Activated CD4-positive, alpha-beta T cell treated with anti-CD3 and anti-CD28 coated beads, Interleukin-2, amount 50 U/mL, for 4 hours (primary cell): ENCODE measurements at regions not wholly inside any gene's neighbourhood (a gene's known extent, or its start where the extent isn't known, plus 50 kb on each side); places are given as distances from the start of the nearest gene placed in this dataset.
A peak's percentile ranks its signal among the peaks of the same experiment; 100 is the strongest.
"Not testable (repeated sequence)": the region's sequence is repeated elsewhere in the genome, so short reads cannot be mapped to it uniquely, and the experiment has no call there.

ENCODE experiments used
- DNase-seq, 2 experiments: peaks; one replicate each; pipeline ENCODE4 v3.0.0-alpha.2; 2020

DNA sequence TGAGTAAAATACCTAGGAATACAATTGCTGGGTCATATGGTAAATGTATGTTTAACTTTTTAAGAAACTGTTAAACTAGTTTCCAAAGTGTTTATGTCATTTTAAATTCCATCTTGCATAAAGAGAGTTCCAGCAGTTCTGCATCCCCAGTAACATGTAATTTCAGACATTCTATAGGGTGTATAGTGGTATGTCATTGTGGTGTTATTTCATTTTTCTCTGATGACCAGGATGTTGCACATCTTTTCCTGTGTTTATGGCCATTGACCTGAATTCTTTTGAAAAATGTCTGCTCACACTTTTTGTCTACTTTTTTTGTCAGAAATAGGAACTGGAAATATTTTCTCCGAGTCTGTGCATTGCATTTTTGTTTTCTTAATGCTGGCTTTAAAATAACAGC, 128.9 kb downstream of the TMEM200A start:
- no peak for DNase-seq

DNA sequence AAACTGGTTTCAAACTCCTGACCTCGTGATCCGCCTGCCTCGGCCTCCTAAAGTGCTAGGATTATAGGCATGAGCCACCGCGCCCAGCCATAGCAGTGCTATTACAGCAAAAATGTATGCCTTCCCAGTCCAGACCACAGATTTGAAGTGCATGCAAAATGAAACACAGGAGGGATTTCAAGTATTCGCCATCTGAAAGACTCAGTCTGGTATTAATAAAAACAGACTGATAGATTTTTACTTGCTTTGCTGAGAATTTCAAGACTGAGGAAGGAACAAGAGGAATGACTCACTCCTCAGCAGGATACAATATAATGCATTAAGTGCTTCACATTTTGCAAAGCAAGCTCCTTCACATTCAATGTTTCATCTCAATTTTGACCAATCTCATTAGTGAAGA, 134.9 kb downstream of the TMEM200A start:
- no peak for DNase-seq

DNA sequence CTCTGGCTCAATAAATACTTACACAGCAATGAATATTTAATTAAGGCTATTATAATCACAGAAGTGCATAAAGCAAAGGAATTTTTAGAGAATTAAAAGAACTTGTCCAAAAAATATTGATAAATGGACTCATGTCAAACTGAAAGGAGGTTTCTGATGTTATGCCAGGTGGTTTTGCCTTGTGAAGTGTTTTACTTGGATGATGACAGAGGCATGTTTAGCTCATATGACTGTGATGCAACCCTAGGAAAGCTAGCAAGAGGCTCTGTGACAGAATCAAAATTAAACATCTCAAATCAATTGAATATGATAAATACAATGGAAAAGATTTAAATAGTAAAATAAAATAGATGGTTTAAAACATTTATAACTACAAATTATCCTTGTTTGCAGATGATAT, 137.3 kb downstream of the TMEM200A start:
- no peak for DNase-seq

DNA sequence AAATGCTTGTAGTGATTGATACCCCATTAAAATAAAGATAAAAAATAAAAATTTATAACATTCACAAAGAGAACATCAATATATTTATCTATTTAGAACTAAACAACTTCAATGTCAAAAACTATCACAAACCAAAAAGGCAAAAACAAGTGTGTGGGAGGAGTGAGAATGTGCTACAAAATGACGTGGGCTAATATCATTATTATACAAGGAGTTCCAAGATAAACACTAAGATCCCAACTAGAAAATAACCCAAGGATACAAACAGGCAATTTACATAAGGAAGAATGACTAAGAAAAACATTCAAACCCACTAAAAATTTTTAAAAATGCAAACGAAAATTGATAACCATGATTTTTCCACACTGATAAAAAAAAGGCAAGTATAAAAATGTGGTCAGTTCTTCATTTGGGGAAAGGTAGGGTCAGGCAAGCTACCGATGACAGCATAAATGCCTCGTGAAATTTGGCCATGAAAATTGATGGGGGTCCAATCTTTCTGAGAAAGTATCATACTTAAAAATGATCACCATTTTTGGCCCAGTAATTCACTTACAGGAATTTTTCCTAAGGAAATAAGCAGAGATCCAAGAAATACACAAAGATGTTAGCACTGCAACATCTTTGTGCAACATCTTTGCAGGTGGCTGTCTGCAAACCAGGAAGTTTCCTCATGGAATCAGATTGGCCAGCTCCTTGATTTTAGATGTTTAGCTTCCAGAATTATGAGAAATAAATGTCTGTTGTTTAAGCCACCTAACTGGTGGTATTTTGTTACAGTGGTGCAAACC, 140.2 kb downstream of the TMEM200A start:
- DNase-seq = no peak

DNA sequence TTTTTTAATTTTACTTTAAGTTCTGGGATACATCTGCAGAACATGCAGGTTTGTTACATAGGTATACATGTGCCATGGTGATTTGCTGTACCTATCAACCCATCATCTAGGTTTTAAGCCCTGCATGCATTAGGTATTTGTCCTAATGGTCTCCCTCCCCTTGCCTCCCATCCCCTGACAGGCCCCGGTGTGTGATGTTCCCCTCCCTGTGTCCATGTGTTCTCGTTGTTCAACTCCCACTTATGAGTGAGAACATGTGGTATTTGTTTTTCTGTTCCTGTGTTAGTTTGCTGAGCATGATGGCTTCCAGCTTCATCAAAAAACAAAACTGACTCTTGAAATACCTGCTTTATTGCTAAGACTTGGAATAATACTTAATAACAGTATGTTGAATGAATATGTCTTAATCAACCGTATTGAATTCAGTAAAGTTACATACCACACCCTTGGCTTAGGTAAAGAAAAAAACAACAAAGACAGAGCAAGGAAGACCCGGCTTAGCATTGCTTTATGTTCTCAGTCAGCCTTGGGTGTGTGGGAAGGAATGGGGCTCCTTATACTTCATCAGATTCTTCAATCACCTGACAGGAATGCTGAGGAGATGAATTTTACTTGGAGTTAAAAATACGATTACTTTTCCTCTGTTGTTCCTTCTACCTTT, 141.3 kb downstream of the TMEM200A start:
- not testable (repeated sequence) for DNase-seq

DNA sequence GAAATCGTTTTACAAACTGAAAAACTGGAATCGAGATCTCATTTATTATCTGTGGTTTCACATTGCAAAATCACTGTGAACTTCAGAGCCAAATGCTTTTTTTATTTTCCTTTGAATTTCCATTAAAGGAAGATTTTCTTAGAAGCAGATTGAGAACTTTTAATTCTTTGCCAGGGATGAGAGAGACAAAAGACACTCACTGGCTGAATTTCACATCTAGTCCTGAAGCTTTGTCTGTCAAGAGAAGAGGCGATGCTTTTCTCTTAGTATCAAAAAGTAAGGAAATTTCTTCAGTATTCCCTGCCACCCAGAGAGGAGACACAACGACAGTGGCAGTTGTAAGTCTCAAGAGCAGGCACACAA, 141.8 kb downstream of the TMEM200A start:
- no peak for DNase-seq

DNA sequence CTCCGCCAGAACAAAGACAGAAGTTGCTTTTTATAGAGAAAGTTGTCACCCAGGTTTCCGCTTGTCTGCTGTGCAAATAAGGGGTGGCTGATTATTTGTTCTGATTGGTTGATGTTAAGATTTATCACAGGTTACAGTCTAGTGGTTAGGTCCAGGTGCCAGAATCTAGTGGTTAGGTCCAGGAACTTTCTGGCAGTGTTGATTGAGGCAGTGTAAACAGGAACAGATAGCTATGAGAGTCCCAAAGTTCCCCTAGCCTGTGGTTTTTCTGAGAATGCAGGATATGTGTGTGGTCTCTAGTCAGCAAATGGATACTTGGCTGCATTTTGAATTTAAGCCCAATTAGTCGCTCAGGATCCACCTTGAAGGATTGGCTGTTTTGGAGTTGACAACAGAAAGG, 148.0 kb downstream of the TMEM200A start:
- DNase-seq = peak; percentile 15 to 20

DNA sequence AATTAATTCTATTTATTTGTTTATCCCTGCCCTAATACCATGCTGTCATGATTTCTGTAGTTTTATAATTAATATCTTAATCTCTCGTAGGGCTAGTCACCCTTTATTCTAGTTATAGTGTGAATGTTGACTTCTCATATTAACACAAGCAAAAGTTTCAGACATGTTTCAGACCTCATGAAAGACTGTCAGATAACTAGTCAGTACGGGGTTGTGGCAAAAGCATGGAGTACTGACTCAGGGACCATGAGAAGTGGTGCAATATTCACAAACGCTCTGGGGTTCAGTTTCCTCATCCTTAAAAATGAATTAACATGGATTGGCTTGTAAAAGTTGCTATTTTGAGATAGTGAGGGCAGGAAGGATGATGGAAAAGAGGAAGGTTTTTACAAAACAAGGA, 148.9 kb downstream of the TMEM200A start:
- no peak for DNase-seq

DNA sequence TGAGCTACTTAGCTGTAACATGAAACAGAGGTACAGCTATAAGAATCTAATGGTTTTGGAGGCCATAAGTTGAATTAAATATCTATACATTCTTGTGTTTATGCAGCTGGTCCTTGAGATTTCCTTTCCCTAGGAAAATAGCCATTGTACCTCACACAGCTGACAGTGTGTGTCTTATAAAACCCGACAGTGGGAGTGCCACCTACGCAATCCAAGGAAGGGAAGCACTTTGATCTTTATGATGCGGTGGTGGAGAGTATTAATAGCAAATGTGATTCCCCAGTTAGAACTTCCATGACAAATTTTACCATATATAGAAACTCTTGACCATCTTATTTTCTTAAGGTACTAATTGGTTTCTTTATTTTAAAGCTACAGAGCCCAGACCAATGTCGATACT, 149.5 kb downstream of the TMEM200A start:
- DNase-seq = no peak

DNA sequence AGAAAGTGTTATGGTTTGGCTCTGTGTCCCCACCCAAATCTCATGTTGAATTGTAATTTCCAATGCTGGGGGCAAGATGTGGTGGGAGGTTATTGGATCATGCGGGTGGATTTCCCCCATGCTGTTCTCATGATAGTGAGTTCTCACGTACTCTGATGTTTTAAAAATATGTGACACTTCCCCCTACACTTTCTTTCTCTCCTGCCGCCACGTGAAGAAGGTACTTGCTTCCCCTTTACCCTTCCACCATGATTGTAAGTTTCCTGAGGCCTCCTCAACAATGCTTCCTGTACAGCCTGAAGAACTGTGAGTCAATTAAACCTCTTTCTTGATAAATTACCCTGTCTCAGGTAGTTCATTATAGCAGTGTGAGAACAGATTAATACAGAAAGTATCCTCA, 150.8 kb downstream of the TMEM200A start:
- no peak for DNase-seq

DNA sequence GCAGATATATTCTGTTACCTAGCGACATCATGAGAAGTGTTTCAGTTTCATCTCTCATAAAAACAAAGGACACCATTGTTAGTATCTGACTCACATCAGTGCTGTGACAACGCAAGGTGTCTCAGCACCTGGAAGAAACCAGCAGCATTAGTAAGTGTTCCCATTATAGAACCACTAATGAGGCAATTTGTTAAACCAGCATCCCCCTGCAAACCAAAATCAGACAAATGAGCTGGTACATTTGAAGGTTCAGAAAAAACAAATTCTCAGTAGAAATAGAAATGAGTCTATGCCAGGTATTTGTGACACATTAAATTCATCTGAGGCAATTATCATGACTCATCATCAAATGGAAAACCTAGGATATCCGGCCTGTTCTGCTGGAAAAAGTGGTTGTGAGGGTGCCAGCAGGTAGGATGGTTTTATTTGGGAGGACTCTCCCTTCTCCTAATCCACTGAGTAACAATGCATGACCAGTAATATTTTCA, 151.7 kb downstream of the TMEM200A start:
- DNase-seq = peak in 1 of 2 experiments; percentile 18

DNA sequence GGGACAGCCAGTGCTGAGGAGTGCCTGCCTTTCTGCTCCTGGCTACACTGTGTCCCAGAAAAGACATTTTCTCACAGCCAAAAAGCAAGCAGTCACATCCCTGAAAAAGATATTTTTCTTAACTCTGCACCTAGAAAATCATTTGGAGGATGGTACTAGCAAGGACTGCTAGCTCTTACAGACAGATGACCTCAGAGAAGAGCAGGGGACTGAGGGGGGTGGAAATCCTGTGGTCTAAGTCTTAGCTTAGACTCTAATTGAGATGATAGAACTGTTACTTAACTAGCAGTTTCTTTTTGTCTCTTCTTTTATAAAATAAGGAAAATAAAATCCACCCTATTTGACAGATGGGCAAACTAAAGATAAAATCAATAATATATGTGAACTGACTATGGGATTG, 152.8 kb downstream of the TMEM200A start:
- DNase-seq = no peak

DNA sequence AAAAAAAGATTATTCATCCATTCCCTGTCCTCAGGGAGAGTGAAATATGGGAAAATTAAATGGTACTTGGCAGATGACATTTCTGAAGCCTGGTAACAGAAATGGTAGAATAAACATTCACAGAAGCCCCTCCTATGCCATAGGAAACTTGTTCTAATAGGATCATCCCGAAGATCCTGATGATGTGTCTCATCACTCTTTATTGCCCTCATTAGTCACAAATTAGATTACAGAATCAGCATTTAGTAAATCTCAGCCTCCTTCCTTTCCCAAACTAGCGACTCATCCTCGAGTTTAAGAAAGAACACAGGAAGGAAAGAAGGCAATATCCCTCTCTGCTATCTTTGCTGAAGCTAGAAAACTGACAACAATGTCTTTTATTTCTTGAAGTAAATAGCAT, 154.4 kb downstream of the TMEM200A start:
- DNase-seq = no peak

DNA sequence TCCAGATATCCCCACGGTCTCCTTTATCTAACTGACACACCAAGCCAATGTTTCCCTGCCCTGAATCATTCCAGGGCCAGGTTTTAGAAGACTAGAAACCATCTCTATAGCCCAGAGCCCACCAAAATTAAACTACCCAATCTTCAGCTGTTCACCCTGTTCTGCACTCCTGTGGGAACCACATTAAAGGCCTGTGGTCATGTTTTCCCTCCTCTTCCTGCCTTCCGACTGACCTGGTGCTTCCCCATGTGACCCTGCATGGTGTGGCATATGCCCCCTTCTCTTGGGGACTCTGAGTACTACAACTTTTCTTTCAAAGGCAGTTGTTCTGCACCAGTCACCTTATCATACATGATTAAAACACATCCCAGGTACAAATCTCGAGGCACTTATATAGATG, 155.0 kb downstream of the TMEM200A start:
- no peak for DNase-seq

DNA sequence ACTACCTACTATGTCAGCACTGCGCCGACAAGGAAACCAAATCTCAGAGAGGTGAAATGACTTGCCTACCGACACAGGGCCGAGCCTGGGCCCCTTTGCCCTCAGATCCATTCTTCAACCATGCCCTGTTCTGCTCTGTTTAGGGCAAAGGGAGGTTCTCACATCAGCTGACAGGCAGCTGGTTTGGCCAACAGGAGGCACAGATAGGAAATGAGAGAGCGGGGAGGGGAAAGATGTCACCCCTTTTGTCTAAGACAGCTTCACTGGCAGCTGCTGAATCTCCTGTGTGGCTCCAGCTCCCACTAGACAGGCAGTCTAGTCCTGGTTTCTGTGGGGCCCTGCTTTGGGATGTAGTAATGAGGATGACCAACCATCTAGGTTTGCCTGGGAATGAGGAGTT, 158.7 kb downstream of the TMEM200A start:
- DNase-seq = no peak

DNA sequence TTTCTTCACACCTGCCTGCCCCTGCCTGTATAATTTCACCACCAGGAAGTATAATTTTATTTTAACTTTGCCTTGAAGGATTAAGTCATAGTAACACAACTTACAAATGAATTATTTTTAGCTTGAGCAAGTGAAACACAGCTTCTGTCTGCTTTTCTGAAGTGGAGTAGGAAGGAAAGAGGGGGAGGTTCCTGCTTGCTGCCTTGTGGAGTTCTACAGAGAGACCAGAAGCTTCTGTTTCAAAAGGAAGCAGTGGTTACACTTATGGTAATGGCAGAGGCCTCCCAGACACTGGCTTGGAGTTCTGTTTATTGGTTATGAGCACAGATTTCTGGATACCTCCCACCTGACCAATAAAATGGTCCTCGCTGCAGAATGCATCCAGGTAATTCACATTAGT, 159.6 kb downstream of the TMEM200A start:
- DNase-seq = no peak

DNA sequence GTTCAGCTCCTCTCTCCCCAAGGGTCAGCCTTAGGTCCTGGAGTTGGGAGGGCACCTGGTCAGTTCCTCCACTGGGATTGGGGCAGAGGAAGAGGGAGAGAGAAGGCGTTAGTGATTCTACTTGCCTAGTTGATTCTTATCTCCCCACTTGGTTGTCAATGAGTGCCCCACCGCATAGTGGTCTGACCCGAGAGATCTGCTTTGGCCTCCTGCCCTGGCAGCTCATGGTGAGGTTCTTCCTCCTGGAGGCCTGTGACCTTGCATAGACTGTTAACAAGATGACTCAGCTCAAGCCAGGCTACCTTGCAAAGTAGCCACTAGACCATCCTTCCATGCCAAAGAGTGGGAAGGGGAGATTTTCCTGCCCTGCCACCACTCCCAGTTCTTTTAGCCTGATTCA, 160.6 kb downstream of the TMEM200A start:
- no peak for DNase-seq

DNA sequence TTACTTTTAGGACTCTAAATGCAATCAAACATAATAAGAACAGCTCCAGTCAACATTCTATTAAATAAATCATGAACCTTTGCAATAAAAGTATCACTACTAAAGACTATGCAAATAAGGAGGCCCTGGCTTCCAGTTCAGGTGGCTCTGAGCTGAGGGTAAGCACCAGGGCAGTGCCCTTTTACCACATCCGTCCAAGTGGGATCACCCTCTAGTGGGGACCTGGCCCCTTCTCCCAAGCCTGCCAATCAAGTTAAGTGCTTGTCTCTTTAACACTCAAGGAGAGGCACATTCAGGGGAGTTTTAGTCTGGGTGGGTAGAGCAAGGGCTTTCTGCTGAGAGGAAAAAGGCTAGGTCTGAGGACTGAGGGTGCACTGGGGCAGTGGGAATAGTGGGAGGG, 161.4 kb downstream of the TMEM200A start:
- DNase-seq = no peak

DNA sequence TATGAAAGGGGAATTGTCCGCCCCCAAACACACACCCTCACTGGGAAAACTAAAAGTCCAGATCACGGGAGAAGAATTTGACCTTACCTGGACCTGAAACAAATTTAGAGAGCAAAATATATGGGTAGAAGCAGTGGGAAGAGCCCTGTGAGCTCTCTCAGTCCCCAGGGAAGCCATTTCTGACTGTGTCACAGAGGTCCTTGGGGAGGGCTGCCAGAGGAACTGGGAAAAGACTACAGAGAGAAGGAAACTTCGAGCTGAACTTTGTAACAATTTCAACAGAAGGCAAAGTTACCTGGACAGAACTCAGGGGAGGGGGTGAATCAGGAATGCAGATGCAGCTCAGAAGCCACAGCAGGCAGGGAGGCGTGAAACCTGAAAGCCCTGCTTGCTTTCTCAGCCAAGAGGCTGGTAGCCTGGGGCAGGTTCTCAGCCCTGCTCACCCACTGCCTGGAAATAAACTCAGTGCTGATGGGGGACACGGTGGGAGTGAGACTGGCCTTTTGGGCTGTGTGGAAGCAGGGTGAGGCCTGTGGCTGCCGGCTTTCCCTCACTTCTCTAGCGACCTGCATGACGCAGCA, 163.8 kb downstream of the TMEM200A start:
- DNase-seq = no peak

DNA sequence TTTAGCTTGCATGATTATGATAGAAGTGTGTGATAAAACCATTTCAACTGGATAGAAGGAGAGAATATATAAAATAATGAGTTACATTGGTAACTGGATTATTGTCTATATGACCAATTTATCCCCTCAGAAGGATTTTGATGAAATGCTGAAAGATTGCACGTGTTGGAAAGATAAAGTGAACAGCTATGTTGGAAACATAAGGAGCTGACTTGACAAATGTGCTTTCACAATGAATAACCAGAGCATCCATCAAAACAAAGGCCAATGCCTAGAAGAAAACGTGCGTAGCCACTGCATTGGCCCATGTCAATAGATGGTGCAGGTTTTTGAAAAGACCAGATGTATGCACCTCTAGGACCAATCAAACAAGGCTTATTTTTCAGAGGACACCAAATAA, 168.8 kb downstream of the TMEM200A start:
- DNase-seq = no peak

DNA sequence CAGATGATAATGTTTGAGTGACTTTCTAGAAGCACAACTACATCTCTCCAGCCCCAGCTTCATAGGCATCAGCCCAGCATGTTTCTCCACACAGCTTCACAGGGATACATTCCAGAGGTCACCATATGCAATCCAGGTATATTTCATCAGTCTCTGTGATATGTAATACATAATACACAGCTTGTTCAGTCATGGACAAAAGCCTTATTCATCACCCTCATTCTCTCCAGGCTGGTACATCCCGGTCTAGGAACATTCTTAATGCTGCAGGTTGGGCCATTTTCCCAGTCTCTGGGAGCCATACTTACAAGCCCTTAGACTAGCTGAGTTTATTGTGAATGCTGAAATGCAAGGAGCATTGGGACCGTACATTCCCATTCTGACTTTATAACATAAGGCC, 169.4 kb downstream of the TMEM200A start:
- DNase-seq = no peak

DNA sequence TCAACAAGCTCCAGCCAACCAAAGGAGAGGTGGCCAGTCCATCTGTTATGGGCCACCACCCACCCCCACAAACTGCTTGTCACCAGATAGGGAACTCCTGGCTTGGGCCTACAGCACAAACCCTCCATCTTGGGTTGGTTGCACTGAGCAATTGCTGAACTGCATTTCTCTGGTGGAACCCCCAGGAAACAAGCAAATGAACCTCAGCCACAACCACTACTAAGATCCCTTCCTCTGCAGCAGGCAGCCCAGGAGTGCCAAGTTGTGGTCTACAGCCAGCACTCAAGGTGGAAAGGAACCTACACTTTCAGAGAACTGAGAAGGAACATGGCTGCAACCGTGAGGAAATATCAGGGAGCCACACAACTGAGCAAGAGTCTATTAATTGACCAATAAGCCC, 171.6 kb downstream of the TMEM200A start:
- DNase-seq = no peak

DNA sequence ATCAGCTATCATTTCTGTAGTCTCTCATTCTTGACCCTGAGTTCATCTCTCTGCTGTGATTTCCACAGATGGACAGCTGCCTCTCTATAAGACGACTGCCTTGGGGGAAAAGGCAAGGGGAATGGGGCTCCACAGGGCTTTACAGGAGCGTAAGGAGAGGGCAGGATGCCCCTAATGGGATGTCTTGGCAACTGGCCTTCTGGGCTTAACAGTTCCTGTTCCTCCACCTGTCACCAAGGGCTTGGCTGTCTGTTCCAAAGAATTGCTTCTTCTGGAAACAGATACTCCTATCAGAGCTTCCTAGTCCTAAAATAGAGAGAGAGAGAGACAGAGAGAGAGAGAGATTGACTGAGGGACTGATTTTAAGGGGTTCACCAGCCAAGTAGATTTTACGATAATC, 181.9 kb downstream of the TMEM200A start:
- no peak for DNase-seq

DNA sequence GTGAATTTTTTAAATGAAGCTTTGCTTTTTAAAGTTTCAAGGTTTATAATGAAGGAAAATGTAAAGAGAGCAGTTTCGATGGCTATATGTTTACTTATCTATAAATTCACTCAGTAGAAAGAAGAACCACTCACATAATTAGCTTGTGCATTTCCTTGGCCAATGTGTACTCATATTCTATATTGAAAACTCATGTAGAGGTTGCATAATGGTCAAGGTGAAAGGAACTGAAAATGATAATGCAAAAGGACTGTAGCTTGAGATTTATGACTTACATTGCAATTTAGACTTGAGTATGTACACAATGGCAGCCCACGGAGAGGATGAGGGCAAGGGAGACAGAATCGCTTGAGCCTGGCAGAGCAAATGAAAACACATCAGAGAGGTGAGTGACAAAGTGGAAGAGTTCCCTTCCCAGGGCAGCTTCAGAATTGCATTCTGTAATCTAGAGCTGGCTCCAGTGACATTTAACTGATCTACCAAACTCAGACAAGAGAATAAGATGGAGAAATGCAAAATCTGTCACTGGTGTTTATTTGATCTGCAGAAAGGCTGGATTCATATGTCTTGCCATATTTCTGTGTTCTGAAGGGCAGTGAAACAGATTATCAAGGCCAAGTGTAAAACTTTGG, 191.8 kb downstream of the TMEM200A start:
- DNase-seq = no peak
